NCI-H82 treated with DMSO at 0.1 percent for 48 hours (cell line): ENCODE measurements at regions not wholly inside any gene's neighbourhood (a gene's known extent, or its start where the extent isn't known, plus 50 kb on each side); places are given as distances from the start of the nearest gene placed in this dataset.

Source experiments
- DNase-seq: peaks from one replicate; lab custom pipeline; 2025; ENCODE audit not compliant: unreplicated experiment; lab: John Stamatoyannopoulos, UW

DNA sequence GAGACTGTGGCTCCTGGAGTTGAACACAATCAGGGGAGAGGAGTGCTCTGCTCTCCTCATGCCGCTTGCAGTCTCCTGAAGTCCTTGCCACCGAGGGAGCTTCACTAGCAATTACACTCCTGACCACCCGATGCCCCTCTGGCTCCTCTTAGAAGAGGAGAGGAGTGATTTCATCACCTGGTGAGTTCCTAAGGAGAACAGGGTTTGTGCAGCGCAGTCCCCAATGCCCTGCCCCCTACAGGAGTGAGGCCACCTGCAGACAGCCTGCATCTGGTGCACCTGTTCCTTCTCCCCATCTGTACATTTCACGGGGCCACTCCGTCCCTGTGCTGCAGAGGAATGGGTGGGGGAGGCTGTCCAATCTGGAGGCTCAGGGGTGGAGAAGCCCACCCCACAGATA, 267.2 kb downstream of the HRH4 start:
- DNase-seq = no peak

DNA sequence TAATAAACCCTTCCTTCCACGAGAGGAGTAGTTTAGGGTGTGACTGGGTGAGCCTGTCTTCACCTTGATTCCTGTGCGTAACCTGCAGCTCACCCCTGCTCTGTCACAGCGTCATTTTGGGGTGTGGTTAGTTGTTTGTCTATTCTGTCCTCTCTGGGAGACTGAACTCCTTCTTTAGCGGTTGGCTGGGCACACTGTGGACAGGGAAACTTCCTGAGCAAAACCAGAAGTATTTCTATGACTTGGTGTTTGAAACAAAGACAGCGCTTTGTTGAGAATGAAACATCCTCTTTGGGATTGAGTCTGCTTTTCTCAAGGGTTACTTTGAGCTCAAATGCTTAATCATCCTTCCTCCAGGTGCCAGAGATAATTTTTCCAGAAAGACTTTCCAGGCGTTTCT, 270.7 kb downstream of the HRH4 start:
- DNase-seq = no peak

DNA sequence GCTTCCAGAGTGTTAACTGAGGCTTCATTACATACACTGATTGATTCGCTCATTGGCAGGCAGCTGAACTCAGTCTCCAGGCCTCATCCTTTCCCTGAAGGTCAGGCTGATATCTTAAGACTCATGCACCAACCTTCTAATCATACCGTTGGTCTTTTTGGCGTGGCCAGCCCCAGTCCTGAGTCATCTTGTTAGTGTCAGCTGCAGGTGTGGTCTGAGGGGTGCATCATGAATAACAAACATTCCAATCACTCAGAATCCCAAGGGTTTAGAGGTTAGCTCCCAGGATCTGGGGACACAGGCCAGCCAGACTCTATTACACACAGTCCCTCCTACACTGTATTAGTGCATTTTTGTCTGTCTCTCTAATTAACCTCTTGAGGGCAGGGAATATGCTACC, 271.5 kb downstream of the HRH4 start:
- no peak for DNase-seq

DNA sequence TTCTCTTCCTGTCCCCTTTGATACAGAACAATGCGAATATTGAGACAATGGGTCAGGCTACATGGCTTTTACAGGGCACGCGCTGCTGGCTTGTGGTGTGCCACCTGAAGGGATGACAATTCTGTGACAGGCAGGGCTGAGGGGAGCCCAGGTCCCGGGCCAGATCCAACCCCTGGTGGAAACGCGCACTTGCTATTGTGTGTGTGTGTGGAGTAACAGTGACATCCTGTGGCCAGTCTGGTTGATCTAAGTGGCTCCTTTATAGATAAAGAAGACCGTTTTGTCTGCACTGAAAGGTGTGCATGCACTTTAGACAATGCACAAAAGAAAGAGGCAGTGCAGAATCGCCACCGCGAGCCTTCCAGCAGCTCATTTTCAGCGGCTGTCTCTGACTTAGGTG, 273.6 kb downstream of the HRH4 start:
- DNase-seq = no peak

DNA sequence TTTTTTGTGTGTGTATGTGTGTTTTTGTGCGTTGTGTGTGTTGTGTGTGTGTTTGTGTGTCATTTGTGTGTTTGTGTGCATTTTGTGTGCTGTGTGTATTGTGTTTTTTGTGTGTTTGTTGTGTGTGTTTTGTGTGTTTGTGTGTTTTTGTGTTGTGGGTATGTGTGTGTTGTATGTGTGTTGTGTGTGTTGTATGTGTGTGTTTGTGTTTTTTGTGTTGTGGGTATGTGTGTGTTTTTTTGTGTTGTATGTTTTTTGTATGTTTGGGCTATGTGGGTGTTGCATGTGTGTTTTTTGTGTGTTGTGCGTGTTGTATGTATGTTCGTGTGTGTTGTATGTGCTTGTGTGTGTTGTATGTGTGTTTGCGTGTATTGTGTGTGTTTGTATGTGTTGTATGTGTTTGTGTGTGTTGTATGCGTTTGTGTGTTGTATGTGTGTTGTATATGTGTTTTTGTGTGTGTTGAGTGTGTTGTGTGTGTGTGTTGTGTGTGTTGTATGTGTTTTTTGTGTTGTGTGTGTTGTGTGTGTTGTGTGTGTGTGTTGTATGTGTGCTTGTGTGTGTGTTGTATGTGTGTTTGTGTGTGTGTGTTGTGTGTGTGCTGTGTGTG, 275.3 kb downstream of the HRH4 start:
- DNase-seq = no peak

DNA sequence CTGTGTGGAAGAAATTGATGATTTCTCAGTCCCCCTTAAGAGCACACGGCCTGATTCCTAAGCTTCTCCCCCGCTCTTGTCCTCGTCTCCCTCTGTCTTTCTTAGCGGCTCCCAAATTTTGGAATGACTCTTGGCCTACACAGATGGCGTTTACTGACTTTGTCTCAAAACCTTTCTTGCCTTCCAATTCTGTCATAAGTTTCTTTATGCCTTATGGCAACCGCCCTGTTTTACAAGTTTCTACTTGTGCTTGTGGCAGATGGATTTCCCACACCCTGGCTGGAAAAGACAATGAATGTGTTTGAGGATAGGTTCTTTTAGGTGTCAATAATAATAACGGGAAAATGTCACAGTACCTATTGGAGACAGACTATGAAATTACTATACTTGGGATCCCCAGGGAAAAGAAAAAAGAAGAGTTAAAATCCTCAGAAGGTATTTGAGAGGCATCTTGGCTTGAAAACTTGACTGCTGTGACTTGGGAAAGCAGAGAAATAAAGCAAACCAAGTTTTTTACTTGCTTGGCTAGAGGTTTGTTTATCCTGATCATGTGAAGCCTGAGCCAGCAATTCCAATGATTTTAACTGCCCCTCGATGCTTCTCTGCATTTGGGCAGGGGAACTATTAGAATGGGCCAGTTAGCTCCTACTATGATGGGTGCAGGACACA, 276.4 kb downstream of the HRH4 start:
- DNase-seq = no peak

DNA sequence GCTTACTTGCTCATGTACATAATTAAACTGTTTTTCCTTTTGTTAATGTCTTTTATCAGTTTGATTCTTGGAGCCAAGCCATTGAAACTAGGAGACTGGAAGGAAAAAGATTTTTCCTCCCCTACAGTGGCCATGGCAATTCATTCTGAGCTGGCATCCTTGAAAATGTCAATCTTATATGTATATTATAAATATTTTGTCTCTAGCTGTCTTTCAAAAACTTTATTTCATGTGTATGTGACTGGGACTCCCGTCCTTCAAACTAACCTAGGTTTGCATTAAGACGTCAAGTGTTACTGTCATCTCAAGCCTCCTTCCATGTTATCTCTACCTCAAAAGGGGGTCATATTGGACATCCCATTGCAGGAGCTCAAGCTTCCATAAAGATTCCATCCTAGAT, 280.4 kb downstream of the HRH4 start:
- no peak for DNase-seq

DNA sequence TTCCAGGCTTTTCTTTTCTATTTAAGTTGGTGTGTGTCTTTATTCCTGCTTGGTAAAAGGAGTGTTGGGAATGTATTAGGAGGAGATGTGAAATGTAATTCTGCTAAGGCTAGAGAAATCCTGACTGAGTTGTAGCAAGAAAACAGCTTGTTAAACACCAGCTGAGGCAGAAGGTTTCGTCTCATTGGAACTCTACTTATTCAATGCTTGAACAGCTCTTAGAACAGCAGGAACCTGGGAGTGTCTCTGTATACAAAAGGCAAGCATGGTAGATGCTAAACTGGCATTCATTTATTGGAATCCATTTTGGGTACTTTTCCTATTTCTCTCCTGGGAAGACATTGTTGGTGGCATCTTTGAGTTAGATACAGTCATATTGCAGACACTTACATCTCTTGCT, 280.9 kb downstream of the HRH4 start:
- DNase-seq = no peak

DNA sequence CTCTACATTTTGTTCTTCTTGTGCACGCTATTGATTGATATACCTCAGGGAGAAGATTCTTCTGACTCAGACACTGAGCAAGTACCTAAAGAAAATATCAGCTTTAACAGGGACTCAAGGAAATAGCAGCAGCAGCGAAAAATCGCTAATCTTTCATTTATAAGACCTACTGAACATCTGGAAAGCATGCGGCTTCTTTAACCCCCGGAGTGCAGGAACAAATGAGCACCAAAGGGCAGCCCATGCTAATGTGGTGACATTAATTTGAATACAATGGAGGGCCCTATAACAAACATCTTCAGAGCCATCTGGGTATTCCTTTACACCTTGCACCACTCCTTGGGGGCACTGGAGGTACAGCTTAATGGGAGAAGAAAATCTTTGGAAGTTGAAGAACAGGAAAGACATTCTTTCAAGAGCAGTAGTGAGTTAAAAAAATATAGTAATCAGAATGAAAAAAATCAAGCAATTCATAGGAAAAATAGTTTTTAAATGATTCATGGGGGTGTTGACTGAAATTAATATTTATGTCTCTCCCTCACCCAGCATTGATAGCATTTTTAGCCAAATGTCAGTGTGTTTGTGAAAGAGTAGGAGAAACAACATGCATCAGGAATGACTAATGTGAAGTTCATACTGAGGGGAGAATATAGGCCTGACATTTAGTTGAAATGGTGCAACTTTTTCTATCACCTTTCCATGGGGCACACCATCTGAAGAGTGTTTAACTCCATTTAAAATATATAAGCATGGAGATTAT, 281.7 kb downstream of the HRH4 start:
- no peak for DNase-seq

DNA sequence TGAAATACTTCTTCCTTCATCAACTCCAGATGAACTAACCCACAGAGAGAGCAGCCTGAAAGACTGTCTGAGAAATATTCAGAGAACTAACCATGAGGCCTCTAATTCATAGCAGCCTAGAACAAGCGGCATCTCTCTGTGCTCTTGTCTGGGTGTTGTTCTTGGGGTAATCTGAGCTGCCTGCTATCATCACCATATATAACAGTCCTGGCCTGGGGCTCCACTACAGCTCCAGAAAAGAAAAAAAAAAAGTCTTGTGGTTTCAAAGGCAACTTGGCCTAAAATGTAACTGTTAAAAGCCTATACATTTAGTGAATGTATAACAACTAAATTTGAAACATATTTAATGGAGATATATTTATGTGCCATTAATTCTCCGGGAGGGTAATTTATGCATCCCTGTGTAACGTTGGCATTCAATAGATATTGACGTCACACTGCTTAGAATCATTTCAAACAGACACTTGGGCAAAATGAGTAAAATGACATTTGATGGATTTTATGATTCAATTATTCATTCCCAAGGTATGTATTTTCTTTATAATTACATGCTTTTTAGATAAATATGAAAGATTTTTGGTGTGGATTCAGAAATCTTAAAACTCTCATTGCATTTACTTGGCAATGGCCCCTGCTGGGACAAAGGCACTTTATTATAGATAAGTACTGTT, 294.3 kb downstream of the HRH4 start:
- no peak for DNase-seq

DNA sequence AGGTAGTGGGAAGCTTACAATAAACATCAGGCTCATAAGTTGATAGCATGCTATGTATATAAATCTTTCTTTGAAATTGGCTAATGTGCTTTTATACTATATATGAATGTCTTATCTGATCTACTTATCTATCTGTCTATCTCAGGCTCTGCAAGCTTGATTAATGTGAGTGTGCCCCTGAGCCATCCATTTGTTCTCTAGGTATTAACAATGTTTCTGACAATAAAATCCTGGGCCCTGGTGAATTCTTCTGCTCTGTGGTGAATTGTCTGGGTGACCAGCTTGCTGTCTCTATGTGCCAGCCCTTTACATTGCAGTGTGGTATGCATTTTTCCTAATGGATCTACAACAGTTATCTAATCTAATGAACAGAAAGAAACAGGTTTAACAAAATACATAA, 295.9 kb downstream of the HRH4 start:
- no peak for DNase-seq

DNA sequence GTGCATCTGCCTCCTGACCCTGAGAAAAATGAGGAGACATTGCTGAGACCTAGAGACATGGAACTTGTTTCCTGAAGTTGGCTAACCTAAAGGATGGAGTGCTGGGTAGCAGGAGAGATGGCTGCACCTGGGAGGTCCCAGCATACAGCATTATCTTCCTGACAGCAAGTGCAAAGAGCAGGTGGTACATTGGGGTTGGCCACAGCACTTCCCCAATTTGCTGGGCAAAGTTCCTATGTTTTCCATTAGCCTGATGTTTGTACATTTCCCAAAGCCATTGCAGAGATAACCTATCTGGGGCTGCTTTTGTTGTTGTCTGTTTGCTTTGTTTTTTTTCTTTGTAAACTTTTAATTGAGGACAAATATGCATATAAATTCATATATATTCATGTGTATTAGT, 296.7 kb downstream of the HRH4 start:
- no peak for DNase-seq

DNA sequence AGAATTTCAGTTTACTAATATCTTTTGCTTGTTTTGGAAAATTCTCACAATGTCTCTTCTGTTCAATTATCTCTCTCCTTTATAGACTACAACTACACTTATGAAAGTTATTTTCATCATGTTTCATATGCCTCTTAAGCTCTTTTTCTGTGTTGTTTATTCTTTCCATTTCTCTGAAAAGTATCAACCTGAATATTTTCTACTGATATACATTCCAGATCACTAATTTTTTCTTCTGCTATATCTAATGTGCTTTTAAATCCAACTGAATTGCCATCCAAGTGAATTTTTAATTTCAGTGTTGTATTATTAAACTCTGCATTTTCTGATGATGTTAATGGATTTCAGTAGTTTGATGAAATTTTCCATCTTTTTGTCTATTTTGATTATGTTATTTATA, 301.3 kb downstream of the HRH4 start:
- DNase-seq = no peak

DNA sequence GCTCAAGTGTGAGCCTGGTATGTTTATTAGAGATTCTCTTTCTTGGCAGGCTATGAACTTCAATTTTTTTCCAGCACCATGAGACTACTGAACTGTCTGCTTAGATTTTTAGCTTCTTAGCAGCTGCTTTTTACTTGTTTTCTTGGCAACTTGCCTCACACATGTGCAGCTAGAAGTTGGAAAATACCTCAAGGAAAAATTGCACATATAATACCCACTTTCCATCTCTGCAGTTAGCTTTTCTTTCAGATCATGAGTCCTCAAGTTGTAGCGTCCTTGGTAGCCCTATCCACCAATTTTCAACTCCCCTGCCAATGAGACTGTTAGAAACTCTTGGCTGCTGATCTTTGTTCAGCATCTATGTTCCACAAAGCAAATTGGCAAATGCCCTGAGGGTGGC, 302.1 kb downstream of the HRH4 start:
- DNase-seq = no peak

DNA sequence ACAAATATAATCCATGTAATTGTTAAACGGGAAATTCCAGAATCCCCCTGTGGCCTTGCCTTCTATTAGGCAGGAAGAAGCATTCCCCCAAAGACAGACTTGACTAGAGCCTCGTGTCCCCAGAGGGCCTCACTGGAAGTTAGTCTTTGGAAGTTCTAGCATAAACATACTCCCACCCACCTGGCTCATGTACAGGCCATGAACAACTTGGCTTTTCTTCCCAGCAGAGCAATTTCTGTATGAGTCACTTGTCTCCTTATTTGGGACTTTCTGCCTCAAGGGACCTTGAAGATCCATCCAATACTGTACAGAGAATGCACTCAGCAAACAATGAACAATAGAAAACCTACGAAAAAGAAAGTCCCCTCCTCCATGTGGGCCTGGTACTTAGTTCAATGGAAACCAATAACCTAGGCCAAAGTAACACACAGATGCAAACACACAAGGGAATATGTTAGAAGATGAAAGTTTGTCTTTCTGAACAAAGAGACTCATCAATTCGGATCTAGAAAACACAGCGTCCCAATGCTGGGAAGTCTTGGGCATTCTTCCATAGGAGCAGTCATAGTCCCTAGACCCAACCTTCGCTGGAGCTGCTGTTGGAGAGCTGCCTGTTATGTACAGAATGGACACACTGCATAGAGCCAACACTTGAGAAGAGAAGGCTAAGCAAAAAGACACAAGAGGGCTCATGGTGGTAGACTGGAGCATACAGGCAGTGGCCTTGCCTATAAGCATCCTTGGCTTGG, 303.5 kb downstream of the HRH4 start:
- no peak for DNase-seq

DNA sequence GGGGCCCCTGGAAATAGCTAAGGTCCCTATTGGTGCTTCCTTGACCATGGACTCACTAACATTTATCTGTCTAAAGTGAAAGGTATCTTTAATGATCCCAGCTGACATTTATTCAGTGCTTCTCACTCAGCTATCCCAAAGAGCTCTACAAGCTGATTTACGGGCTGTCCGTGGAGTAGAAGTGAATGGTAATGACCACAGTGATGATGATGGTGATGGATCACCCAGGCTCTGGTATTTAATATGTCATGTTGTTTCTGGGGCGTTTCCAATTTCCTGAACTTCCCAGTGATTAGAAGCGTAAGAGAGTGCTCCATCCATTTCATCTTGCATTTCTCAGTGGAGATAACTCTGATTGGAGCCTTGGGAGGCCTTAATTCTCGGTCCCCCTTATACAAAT, 304.3 kb downstream of the HRH4 start:
- no peak for DNase-seq

DNA sequence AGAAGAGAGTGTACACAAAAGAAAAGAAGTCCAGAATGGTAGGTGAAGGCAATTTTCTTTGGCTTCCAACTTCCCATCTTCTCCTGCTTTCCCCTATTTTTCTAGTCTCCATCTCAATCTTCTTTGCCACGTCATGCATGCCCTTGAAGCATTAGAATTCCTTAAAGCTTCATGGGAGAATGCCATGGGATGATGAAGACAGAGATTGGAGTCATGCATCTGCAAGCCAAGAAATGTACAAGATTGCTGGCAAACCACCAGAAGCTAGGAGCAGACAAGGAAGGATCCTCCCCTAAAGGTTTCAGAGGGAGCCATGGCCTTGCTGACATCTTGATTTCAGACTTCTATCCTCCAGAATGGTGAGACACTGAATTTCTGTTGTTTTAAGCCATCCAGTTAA, 305.9 kb downstream of the HRH4 start:
- DNase-seq = no peak

DNA sequence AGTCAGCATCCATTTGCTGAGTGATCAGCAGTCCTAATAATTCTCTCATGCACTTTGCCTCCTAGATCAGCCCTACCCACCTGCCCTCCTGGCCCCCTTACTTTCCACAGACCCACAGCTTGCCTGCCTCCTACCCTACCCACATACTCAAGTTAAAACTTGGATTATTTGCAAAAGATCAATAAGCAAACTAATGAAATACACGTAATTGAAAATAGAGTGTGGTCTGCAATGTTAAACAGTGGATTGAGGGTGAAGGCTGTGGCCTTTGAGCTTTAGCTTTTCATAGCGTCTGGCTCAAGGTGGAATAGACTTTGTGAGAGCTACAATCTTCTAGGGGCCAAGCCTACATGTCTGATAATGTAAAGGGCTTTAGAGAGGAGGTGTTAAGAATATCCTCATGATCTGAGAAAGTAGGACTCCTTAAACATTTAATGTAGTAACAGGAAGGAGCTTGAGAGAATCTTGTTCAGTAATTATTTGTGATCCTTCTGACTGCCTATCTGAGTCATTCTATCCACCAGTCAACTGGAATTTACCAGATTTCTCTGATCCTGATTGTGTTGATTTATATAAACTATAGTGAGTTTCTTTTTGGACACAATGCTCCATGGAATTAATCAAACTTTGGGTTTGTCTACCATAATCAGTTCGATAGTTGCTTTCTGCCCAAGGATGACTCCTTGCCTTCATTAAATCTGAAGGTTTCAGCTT, 310.0 kb downstream of the HRH4 start:
- no peak for DNase-seq

DNA sequence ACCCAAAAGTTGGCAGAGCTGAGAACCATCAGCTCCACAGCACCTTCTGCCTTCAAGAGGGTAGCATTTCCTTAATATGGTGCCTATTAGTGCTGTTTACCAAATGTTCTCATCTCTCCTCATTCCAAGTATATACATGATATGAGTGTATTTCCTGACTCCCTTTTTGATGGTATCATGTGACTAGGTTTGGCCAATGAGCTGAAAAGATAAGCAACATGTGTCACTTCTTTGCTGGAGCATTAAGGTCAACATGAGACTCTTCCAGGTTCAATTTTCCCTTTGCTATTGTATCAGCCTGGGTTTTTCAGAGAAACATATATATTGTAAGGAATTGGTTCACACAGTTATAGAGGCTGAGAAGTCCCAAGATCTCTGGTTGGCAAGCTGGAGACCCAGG, 310.9 kb downstream of the HRH4 start:
- no peak for DNase-seq

DNA sequence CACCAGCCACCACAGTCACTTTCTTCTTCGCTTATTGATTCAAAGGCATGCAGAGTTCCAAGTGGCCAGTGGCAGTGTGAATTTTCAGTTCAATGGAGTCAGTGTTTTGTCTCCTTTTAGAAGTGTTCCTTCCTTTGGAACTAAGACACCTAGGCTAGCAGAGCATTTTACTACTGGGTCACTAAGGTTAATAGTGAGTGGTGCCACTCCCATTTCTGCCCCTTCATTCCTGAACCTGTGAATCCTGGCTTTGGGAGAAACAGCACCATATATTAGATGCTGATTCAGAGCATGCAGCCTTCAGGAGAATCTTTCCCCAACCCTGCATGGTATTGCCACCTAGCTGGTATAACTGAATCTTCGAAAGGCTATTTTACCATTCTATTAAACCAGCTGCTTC, 312.7 kb downstream of the HRH4 start:
- no peak for DNase-seq

DNA sequence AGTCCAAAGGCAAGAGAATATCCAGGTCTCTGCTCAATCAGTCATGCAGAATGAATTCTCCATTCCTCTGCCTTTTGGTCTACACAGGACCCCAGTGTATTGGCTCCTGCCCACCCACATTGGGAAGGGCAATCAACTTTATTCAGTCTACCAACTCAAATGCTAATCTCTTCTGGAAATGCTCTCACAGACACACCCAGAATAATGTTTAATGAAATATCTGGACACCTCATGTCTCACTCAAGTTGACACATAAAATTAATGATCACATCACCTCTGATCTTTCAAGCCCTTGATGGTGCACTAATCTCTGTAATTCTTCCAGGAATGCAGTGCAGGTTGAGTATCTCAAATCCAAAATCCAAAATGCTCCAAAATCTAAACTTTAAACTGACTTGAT, 315.6 kb downstream of the HRH4 start:
- no peak for DNase-seq
